SK-N-SH (cell line): ENCODE measurements at regions not wholly inside any gene's neighbourhood (a gene's known extent, or its start where the extent isn't known, plus 50 kb on each side); places are given as distances from the start of the nearest gene placed in this dataset.
A peak's percentile ranks its signal among the peaks of the same experiment; 100 is the strongest.
"Not testable (repeated sequence)": the region's sequence is repeated elsewhere in the genome, so short reads cannot be mapped to it uniquely, and the experiment has no call there.

Experiments
- CTCF ChIA-PET: fragments of 300-600, 350-600 bp; formaldehyde crosslinking; extraction: SDS; loops from one replicate; lab custom pipeline; 2021; lab: Yijun Ruan, JAX
- POLR2A ChIA-PET: fragments of 350-600 bp; sonication (Branson Sonifier 250); formaldehyde crosslinking; extraction: SDS; loops from one replicate; lab custom pipeline; 2020; ENCODE audit warnings: antibody characterized with exemption, inconsistent platforms; lab: Yijun Ruan, JAX
- DNase-seq: peaks from one replicate; pipeline ENCODE4 v3.0.0; 2012
- H2AFZ ChIP-seq: fragments of 200-600 bp; sonication (generic); 2 replicates; pipeline ENCODE4 v1.8.1; 2016; ENCODE audit warnings: antibody characterized with exemption, mild to moderate bottlenecking, low read depth
- H3F3A ChIP-seq: fragments of 200-600 bp; sonication (generic); replicated peaks from 2 replicates; pipeline ENCODE3; 2016; ENCODE audit warnings: antibody characterized with exemption, mild to moderate bottlenecking; ENCODE audit not compliant: insufficient read depth
- H3K27ac ChIP-seq, 2 experiments: fragments of 200-500 bp in 1 of 2; fragments of 200-600 bp in 1 of 2; sonication (Bioruptor generic) in 1 of 2; sonication (generic), shearing (Covaris generic) in 1 of 2; 2 replicates each; pipeline versions ENCODE4 v1.5.1 to v1.6.1; 2014 to 2016; ENCODE audit warnings: low read depth in 2 of 2, inconsistent platforms in 1 of 2, low read length in 1 of 2, mild to moderate bottlenecking in 1 of 2, mixed read lengths in 1 of 2
- H3K27me3 ChIP-seq: fragments of 200-600 bp; sonication (generic), shearing (Covaris generic); 2 replicates; pipeline ENCODE4 v1.6.1; 2016; ENCODE audit warnings: mixed run types; ENCODE audit not compliant: insufficient read depth
- H3K36me3 ChIP-seq, 2 experiments: fragments of 200-500 bp in 1 of 2; fragments of 200-600 bp in 1 of 2; sonication (Bioruptor generic) in 1 of 2; sonication (generic) in 1 of 2; replicated peaks in 1 of 2; 2 replicates each; pipeline versions ENCODE3 to v1.5.1; 2014 to 2016; ENCODE audit warnings: low read length in 1 of 2, mild to moderate bottlenecking in 1 of 2; ENCODE audit not compliant: insufficient read depth in 2 of 2, control insufficient read depth in 1 of 2
- H3K4me1 ChIP-seq, 2 experiments: fragments of 200-500 bp in 1 of 2; fragments of 200-600 bp in 1 of 2; sonication (Bioruptor generic) in 1 of 2; sonication (generic), shearing (Covaris generic) in 1 of 2; 2 replicates each; pipeline versions ENCODE4 v1.5.1 to v1.6.1; 2014 to 2016; ENCODE audit warnings: low read depth in 1 of 2, low read length in 1 of 2, mixed run types in 1 of 2; ENCODE audit not compliant: insufficient read depth in 2 of 2, control insufficient read depth in 1 of 2
- H3K4me2 ChIP-seq: fragments of 200-600 bp; sonication (generic), shearing (Covaris generic); 2 replicates; pipeline ENCODE4 v1.6.1; 2017; ENCODE audit warnings: mixed run types
- H3K4me3 ChIP-seq, 2 experiments: fragments of 200-500 bp in 1 of 2; fragments of 200-600 bp in 1 of 2; sonication (Bioruptor generic) in 1 of 2; sonication (generic), shearing (Covaris generic) in 1 of 2; 2 replicates each; pipeline versions ENCODE4 v1.5.1 to v1.8.1; 2014 to 2016; ENCODE audit warnings: low read depth in 2 of 2, inconsistent platforms in 1 of 2, low read length in 1 of 2, mild to moderate bottlenecking in 1 of 2, mixed read lengths in 1 of 2, moderate library complexity in 1 of 2
- H3K79me2 ChIP-seq: fragments of 200-600 bp; sonication (generic); 2 replicates; pipeline ENCODE4 v1.8.1; 2017; ENCODE audit warnings: mild to moderate bottlenecking; ENCODE audit not compliant: insufficient read depth
- H3K9ac ChIP-seq: fragments of 200-600 bp; sonication (generic); 2 replicates; pipeline ENCODE4 v1.6.1; 2017; ENCODE audit warnings: mixed run types
- H3K9me2 ChIP-seq: fragments of 200-600 bp; sonication (generic); 2 replicates; pipeline ENCODE4 v1.6.1; 2017; ENCODE audit warnings: mixed run types
- H3K9me3 ChIP-seq: fragments of 200-600 bp; sonication (generic); 2 replicates; pipeline ENCODE4 v1.6.1; 2017; ENCODE audit warnings: mixed run types, mild to moderate bottlenecking, moderate library complexity
- H4K20me1 ChIP-seq: fragments of 200-600 bp; sonication (generic); 2 replicates; pipeline ENCODE4 v1.6.1; 2017; ENCODE audit warnings: mild to moderate bottlenecking, mixed run types; ENCODE audit not compliant: insufficient read depth
- CHD2 ChIP-seq: fragments of 150-350 bp; IDR thresholded peaks from 2 replicates; pipeline ENCODE4 v1.6.1; 2018; ENCODE audit warnings: low read length; ENCODE audit not compliant: partially characterized antibody
- EZH2phosphoT487 ChIP-seq: fragments of 200-600 bp; sonication (generic); IDR thresholded peaks from 2 replicates; pipeline ENCODE4 v1.6.1; 2017; ENCODE audit warnings: low read depth, mixed run types, mild to moderate bottlenecking, antibody characterized with exemption, moderate library complexity, borderline replicate concordance
- FOXM1 ChIP-seq: IDR thresholded peaks from 2 replicates; pipeline ENCODE4 v1.4.0; 2012; ENCODE audit warnings: low read depth, mild to moderate bottlenecking
- MXI1 ChIP-seq: IDR thresholded peaks from 2 replicates; pipeline ENCODE4 v1.6.1; 2012; ENCODE audit warnings: mild to moderate bottlenecking, low read depth, low read length, improper control_type of control experiment
- NFIC ChIP-seq: IDR thresholded peaks from 2 replicates; pipeline ENCODE4 v1.4.0; 2012; ENCODE audit warnings: borderline replicate concordance
- REST ChIP-seq: IDR thresholded peaks from 2 replicates; pipeline ENCODE4 v1.6.1; 2012; ENCODE audit warnings: mild to moderate bottlenecking, low read depth, low read length, moderate library complexity
- RXRA ChIP-seq: IDR thresholded peaks from 2 replicates; pipeline ENCODE4 v1.4.0; 2012; ENCODE audit warnings: low read depth, mild to moderate bottlenecking, borderline replicate concordance
- SIN3A ChIP-seq: IDR thresholded peaks from 2 replicates; pipeline ENCODE4 v1.6.1; 2012; ENCODE audit warnings: low read depth, mild to moderate bottlenecking, low read length, moderate library complexity, borderline replicate concordance
- TAF1 ChIP-seq: IDR thresholded peaks from 2 replicates; pipeline ENCODE4 v1.6.1; 2012; ENCODE audit warnings: low read depth, mild to moderate bottlenecking, low read length, moderate library complexity, borderline replicate concordance
- TCF12 ChIP-seq: IDR thresholded peaks from 2 replicates; pipeline ENCODE4 v1.4.0; 2012
- TEAD4 ChIP-seq: IDR thresholded peaks from 2 replicates; pipeline ENCODE4 v1.4.0; 2012; ENCODE audit warnings: mild to moderate bottlenecking, borderline replicate concordance; ENCODE audit not compliant: insufficient read depth
- WGBS: methylation state at CpG from one replicate; pipeline ENCODE4 v1.1.6; 2017; ENCODE audit warnings: low lambda C conversion rate; 5-methylcytosine and 5-hydroxymethylcytosine counted together

DNA sequence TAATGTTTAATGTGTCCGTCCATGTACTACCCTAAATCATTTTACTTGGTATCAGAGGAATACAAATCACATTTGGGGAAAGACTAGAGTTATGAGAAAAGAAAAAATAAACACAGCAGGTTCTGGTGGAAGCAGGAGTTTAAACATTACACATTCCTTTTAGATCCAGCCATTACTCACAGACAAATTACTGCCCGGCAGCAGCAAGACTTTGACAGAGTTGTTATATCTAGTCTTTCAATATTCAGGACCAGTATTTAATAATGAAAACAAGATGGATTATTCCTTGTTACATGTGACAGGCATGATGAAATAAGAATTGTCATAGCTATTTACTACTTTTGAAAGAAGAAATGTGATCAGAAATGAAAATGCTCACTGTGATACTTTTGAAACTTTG is 131.8 kb upstream of the GNAI1 start:
- no peaks in the 10 kb centered on the region for H3K9me2 ChIP-seq
- no peaks in the 10 kb centered on the region for H4K20me1 ChIP-seq
- H3K9me3 ChIP-seq, result no peaks in the 10 kb centered on the region
- CTCF ChIA-PET, result interaction anchor here (0.6 to 2.6 kb wide), 2 partner anchors 10 to 1076 kb away, joined by 3 to 7 read pairs; no protein-coding TSS in a partner anchor
- POLR2A ChIA-PET, result no interaction called here
- H3K9ac ChIP-seq, result no peak overlapping the region
- H3K27me3 ChIP-seq, result no peaks in the 10 kb centered on the region
- H3F3A ChIP-seq, result peaks cover 6% of the 10 kb centered on the region
- no peaks in the 10 kb centered on the region; a peak in 1 of 4 replicates for H3K4me1 ChIP-seq
- no peak for DNase-seq
- H2AFZ ChIP-seq, result peak overlapping the region; percentile 4; the same call in 1 of the 2 replicates
- H3K79me2 ChIP-seq, result no peaks in the 10 kb centered on the region
- TF ChIP-seq REST (no peak), TCF12 (no peak), TAF1 (no peak), MXI1 (no peak), TEAD4 (no peak)
- no peak overlapping the region for H3K4me3 ChIP-seq
- H3K36me3 ChIP-seq, result no peaks in the 10 kb centered on the region
- no peak overlapping the region for H3K27ac ChIP-seq
- 74% methylated on average over 2 of the region's 2 CpGs for WGBS
- H3K4me2 ChIP-seq, result no peak overlapping the region

GRCh38 chr7:79998363-79998762 is 136.3 kb upstream of the GNAI1 start:
- no peaks in the 10 kb centered on the region for H4K20me1 ChIP-seq
- H3K9me2 ChIP-seq, result no peaks in the 10 kb centered on the region
- H3K9ac ChIP-seq, result no peak overlapping the region
- no peak for TF ChIP-seq SIN3A
- TF ChIP-seq TEAD4, result 0 out of 2 replicates have a peak, but pooled peaks have one; percentile 24
- no peak for DNase-seq
- H3K27ac ChIP-seq, result no peak overlapping the region
- WGBS, result 91% methylated on average over 1 of the region's 1 CpG
- peaks cover 11% of the 10 kb centered on the region for H3F3A ChIP-seq
- H3K9me3 ChIP-seq, result no peaks in the 10 kb centered on the region
- no peak overlapping the region for H2AFZ ChIP-seq
- H3K4me1 ChIP-seq, result no peaks in the 10 kb centered on the region; a peak in 1 of 4 replicates
- H3K27me3 ChIP-seq, result no peaks in the 10 kb centered on the region
- H3K36me3 ChIP-seq, result no peaks in the 10 kb centered on the region
- H3K79me2 ChIP-seq, result no peaks in the 10 kb centered on the region
- POLR2A ChIA-PET, result no interaction called here
- no peak overlapping the region for H3K4me3 ChIP-seq
- no peak overlapping the region for H3K4me2 ChIP-seq
- CTCF ChIA-PET, result no interaction called here

- Histone ChIP-seq H3F3A (peaks cover 13% of the 10 kb centered on the region), H3K4me3 (no peak overlapping the region), H3K4me2 (no peak overlapping the region), H3K9me2 (no peaks in the 10 kb centered on the region), H3K79me2 (no peaks in the 10 kb centered on the region), H3K27ac (no peak overlapping the region), H2AFZ (no peak overlapping the region), H3K9me3 (no peaks in the 10 kb centered on the region), H3K36me3 (no peaks in the 10 kb centered on the region), H3K4me1 (no peaks in the 10 kb centered on the region; a peak in 1 of 4 replicates), H4K20me1 (no peaks in the 10 kb centered on the region), H3K9ac (no peak overlapping the region), H3K27me3 (no peaks in the 10 kb centered on the region)
- DNase-seq, result no peak
- ChIA-PET POLR2A (no interaction called here), CTCF (interaction anchor here (0.6 to 1.0 kb wide), 3 partner anchors 12 to 23 kb away, joined by 3 read pairs; no protein-coding TSS in a partner anchor)
- TF ChIP-seq EZH2phosphoT487, result no peak
- TF ChIP-seq NFIC, result no peak
- TF ChIP-seq TCF12, result 0 out of 2 replicates have a peak, but pooled peaks have one; percentile 6
- no peak for TF ChIP-seq FOXM1
- no peak for TF ChIP-seq RXRA
- no peak for TF ChIP-seq CHD2
- 93% methylated on average over 1 of the region's 1 CpG for WGBS
Measured at GRCh38 chr7:79997345-79997744, 137.3 kb upstream of the GNAI1 start.

DNA sequence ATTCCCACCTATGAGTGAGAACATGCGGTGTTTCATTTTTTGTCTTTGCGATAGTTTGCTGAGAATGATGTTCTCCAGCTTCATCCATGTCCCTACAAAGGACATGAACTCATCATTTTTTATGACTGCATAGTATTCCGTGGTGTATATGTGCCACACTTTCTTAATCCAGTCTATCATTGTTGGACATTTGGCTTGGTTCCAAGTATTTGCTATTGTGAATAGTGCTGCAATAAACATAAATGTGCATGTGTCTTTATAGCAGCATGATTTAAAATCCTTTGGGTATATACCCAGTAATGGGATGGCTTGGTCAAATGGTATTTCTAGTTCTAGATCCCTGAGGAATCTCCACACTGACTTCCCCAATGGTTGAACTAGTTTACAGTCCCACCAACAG is 138.9 kb upstream of the GNAI1 start:
- H3K27me3 ChIP-seq, CTCF ChIA-PET, DNase-seq, H3K4me1 ChIP-seq, POLR2A ChIA-PET, H3K4me2 ChIP-seq, H3K27ac ChIP-seq, H2AFZ ChIP-seq, H3K9me2 ChIP-seq, H3K36me3 ChIP-seq, H3K79me2 ChIP-seq, H4K20me1 ChIP-seq, H3K4me3 ChIP-seq, H3K9me3 ChIP-seq, H3K9ac ChIP-seq: not testable (repeated sequence)
- peaks cover 13% of the 10 kb centered on the region for H3F3A ChIP-seq
- 96% methylated on average over 3 of the region's 3 CpGs for WGBS
